Gastroesophageal sphincter (tissue), 4 donors: ENCODE measurements at regions not wholly inside any gene's neighbourhood (a gene's known extent, or its start where the extent isn't known, plus 50 kb on each side); places are given as distances from the start of the nearest gene placed in this dataset.

ENCODE experiments used
- ATAC-seq: fragments of 150-250 bp; one replicate; pipeline ENCODE4 v1.9.1; 2016; ENCODE audit warnings: mild to moderate bottlenecking, moderate library complexity
- H3K27ac ChIP-seq, 4 donors: fragments of 200-600 bp; sonication (generic) in 3 of 4; 1 replicate in 3 of 4; 2 replicates in 1 of 4; pipeline ENCODE4 v1.5.1; 2016 to 2019
- H3K27me3 ChIP-seq: fragments of 200-600 bp; sonication (generic); one replicate; pipeline ENCODE4 v1.5.1; 2019
- H3K36me3 ChIP-seq, 2 donors: fragments of 200-600 bp; sonication (generic); one replicate each; pipeline ENCODE4 v1.5.1; 2019; ENCODE audit warnings: control low read depth in 1 of 2
- H3K4me1 ChIP-seq, 3 donors: fragments of 200-600 bp; sonication (generic); 1 replicate in 2 of 3; 2 replicates in 1 of 3; pipeline ENCODE4 v1.5.1; 2016 to 2019; ENCODE audit warnings: control low read depth in 2 of 3
- H3K4me3 ChIP-seq, 2 donors: fragments of 200-600 bp; sonication (generic); one replicate each; pipeline ENCODE4 v1.5.1; 2019; ENCODE audit warnings: mild to moderate bottlenecking in 1 of 2, moderate library complexity in 1 of 2
- H3K9me3 ChIP-seq, 3 donors: fragments of 200-600 bp; sonication (generic); one replicate each; pipeline ENCODE4 v1.5.1; 2017 to 2019; ENCODE audit warnings: control low read depth in 2 of 3
- EP300 ChIP-seq: sonication (generic); formaldehyde crosslinking; IDR thresholded peaks from one replicate; pipeline ENCODE4 v1.6.1; 2017; ENCODE audit warnings: antibody characterized with exemption, mild to moderate bottlenecking
- POLR2A ChIP-seq, 2 donors: fragments of 450-650 bp; IDR thresholded peaks; one replicate each; pipeline ENCODE4 v1.6.1; 2017; ENCODE audit warnings: antibody characterized with exemption in 2 of 2, mild to moderate bottlenecking in 2 of 2, moderate library complexity in 1 of 2
- POLR2AphosphoS5 ChIP-seq: sonication (generic); formaldehyde crosslinking; IDR thresholded peaks from one replicate; pipeline ENCODE4 v1.6.1; 2017; ENCODE audit warnings: antibody characterized with exemption
- WGBS, 2 donors: methylation state at CpG; one replicate each; pipeline ENCODE4 v1.1.5; 2018; ENCODE audit warnings: low coverage in 1 of 2; 5-methylcytosine and 5-hydroxymethylcytosine counted together
- TF ChIP-seq, protein P1 (sequence below), 4 experiments: fragments of 200-600 bp in 2 of 4; fragments of 450-650 bp in 2 of 4; sonication (generic) in 1 of 4; IDR thresholded peaks; one replicate each; pipeline ENCODE4 v1.5.1; 2017 to 2019; ENCODE audit warnings: antibody characterized with exemption in 4 of 4, mild to moderate bottlenecking in 2 of 4, moderate library complexity in 2 of 4

DNA sequence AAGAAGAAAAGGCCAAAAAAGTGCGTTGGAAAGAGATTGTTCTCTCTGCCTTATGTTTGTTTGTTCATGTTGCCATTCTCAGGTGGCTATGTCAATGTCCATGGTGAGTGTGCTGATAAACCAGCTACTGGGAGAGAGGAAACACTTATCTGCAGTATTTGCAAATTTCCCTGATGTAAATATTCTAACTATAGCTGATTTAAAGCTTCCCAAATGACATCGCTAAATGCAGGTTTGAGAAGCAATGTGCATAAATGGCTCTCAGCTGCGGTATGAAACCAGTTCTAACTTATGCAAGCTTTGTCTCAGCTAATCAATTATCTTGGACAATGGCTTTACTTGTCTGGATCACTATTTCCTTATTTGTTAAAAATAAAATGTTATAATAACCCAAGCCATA lies 312.5 kb upstream of the ANO3 start:
- Histone ChIP-seq H3K27me3 (no peaks in the 10 kb centered on the region), H3K4me3 (no peak overlapping the region), H3K9me3 (no peaks in the 10 kb centered on the region), H3K27ac (no peak overlapping the region), H3K4me1 (peaks cover 0 to 10% (median 0%) of the 10 kb centered on the region in 3 donors), H3K36me3 (no peaks in the 10 kb centered on the region)
- WGBS, 2 donors: 82 to 92% methylated on average over 3 of the region's 3 CpGs
- TF ChIP-seq POLR2A (IDR thresholded peaks at IDR 0.05): no peak
- TF ChIP-seq EP300: no peak
- TF ChIP-seq, protein P1, sequence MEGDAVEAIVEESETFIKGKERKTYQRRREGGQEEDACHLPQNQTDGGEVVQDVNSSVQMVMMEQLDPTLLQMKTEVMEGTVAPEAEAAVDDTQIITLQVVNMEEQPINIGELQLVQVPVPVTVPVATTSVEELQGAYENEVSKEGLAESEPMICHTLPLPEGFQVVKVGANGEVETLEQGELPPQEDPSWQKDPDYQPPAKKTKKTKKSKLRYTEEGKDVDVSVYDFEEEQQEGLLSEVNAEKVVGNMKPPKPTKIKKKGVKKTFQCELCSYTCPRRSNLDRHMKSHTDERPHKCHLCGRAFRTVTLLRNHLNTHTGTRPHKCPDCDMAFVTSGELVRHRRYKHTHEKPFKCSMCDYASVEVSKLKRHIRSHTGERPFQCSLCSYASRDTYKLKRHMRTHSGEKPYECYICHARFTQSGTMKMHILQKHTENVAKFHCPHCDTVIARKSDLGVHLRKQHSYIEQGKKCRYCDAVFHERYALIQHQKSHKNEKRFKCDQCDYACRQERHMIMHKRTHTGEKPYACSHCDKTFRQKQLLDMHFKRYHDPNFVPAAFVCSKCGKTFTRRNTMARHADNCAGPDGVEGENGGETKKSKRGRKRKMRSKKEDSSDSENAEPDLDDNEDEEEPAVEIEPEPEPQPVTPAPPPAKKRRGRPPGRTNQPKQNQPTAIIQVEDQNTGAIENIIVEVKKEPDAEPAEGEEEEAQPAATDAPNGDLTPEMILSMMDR (IDR thresholded peaks at IDR 0.05): no peak
- TF ChIP-seq POLR2AphosphoS5: no peak
- ATAC-seq: no peak

- Histone ChIP-seq H3K27me3 (no peaks in the 10 kb centered on the region), H3K4me1 (peaks cover 0 to 10% (median 0%) of the 10 kb centered on the region in 3 donors), H3K9me3 (no peaks in the 10 kb centered on the region), H3K27ac (no peak overlapping the region), H3K4me3 (no peak overlapping the region), H3K36me3 (no peaks in the 10 kb centered on the region)
- TF ChIP-seq, protein P1 (IDR thresholded peaks at IDR 0.05): no peak
- no peak for TF ChIP-seq POLR2AphosphoS5
- TF ChIP-seq POLR2A (IDR thresholded peaks at IDR 0.05): no peak
- TF ChIP-seq EP300: no peak
- no peak for ATAC-seq
- 50 to 75% methylated on average over 1 of the region's 1 CpG for WGBS, 2 donors
Observed at GRCh38 chr11:26021017-26021416, 310.9 kb upstream of the ANO3 start.

DNA sequence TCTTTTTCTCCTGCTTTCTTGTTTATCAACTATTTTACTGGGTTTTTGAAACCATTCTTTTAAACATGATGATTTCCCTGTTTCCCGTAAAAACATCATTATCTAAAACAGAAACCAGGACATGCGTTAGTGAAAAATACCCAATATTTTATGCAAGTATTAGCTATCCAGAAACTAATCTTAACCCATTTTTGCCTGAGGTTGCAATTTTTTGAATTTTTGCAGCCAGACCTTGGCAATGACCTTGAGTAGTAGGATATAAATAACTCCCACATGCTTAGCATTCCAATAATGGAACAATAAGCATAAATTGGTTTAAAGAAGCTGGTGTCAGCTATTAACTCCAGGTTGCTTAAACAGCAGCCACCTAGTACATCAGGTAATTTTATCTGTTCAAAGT lies 308.9 kb upstream of the ANO3 start:
- Histone ChIP-seq H3K4me1 (peaks cover 0 to 6% (median 0%) of the 10 kb centered on the region in 3 donors), H3K27me3 (no peaks in the 10 kb centered on the region), H3K27ac (no peak overlapping the region), H3K36me3 (no peaks in the 10 kb centered on the region), H3K9me3 (no peaks in the 10 kb centered on the region), H3K4me3 (no peak overlapping the region)
- no peak for ATAC-seq
- TF ChIP-seq POLR2AphosphoS5 (no peak), POLR2A (IDR thresholded peaks at IDR 0.05) (no peak), EP300 (no peak)
- TF ChIP-seq, protein P1 (IDR thresholded peaks at IDR 0.05): no peak
- 80 to 100% methylated on average over 1 to 2 of the region's 2 CpGs for WGBS, 2 donors

- TF ChIP-seq POLR2A (IDR thresholded peaks at IDR 0.05) (no peak), EP300 (no peak), POLR2AphosphoS5 (no peak)
- TF ChIP-seq, protein P1 (IDR thresholded peaks at IDR 0.05): no peak
- no peaks in the 10 kb centered on the region for H3K4me1 ChIP-seq
- no peak overlapping the region for H3K27ac ChIP-seq
- WGBS, 2 donors: 76% methylated on average over 2 of the region's 2 CpGs; no CpG with 5 or more reads in 1 of the 2 donors
- H3K36me3 ChIP-seq: no peaks in the 10 kb centered on the region
- no peak overlapping the region for H3K4me3 ChIP-seq
- no peaks in the 10 kb centered on the region for H3K9me3 ChIP-seq
- no peak for ATAC-seq
- H3K27me3 ChIP-seq: no peaks in the 10 kb centered on the region
Observed at GRCh38 chr11:26025676-26026075, 306.3 kb upstream of the ANO3 start.

DNA sequence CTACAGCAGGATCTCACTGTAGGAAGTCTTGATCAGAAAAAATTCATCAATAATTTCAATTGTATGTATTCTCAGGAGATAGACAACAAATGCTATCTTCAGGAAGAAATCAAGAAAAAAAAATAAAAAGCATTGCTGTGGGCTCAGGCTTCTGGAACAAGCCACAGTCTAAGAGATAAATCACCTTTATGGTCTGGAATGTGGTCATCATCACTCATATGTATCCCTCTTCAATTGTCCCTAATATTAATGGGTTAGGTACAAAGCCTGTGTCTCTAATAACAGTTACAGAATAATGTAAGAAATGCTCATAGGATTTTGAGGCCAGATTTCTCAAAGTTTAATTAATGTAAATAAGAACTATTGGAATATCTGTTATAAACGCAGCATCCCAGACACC lies 305.9 kb upstream of the ANO3 start:
- TF ChIP-seq EP300: no peak
- TF ChIP-seq, protein P1 (IDR thresholded peaks at IDR 0.05): no peak
- Histone ChIP-seq H3K36me3 (no peaks in the 10 kb centered on the region), H3K4me1 (no peaks in the 10 kb centered on the region), H3K27me3 (no peaks in the 10 kb centered on the region), H3K27ac (no peak overlapping the region), H3K4me3 (no peak overlapping the region), H3K9me3 (no peaks in the 10 kb centered on the region)
- no peak for ATAC-seq
- 58 to 83% methylated on average over 1 of the region's 1 CpG for WGBS, 2 donors
